ENCODE measurements at regions not wholly inside any gene's neighbourhood (a gene's known extent, or its start where the extent isn't known, plus 50 kb on each side); places are given as distances from the start of the nearest gene placed in this dataset.
A peak's percentile ranks its signal among the peaks of the same experiment; 100 is the strongest.
"Not testable (repeated sequence)": the region's sequence is repeated elsewhere in the genome, so short reads cannot be mapped to it uniquely, and the experiment has no call there.

- DNase-seq (ENCODE audit: low read depth), result no peak
These were observed 143.8 kb downstream of the FGF1 start for GRCh38 chr5:142542078-142542477.

- peak; percentile 78 for DNase-seq (ENCODE audit: low read depth)
These were observed 144.9 kb downstream of the FGF1 start for GRCh38 chr5:142540922-142541422.

GRCh38 chr5:142539154-142539740 lies 146.6 kb downstream of the FGF1 start:
- DNase-seq (ENCODE audit: low read depth), result no peak

GRCh38 chr5:142537938-142538337 lies 148.0 kb downstream of the FGF1 start:
- DNase-seq (ENCODE audit: low read depth), result no peak

GRCh38 chr5:142532781-142533176 lies 153.1 kb downstream of the FGF1 start:
- DNase-seq (ENCODE audit: low read depth), result no peak

GRCh38 chr5:142531977-142532780 lies 153.7 kb downstream of the FGF1 start:
- DNase-seq (ENCODE audit: low read depth), result no peak

GRCh38 chr5:142530904-142531303 lies 155.0 kb downstream of the FGF1 start:
- no peak for DNase-seq (ENCODE audit: low read depth)

GRCh38 chr5:142529626-142530278 lies 156.1 kb downstream of the FGF1 start:
- DNase-seq (ENCODE audit: low read depth), result peak; percentile 70

- DNase-seq (ENCODE audit: low read depth), result no peak
These were observed 158.1 kb downstream of the FGF1 start for GRCh38 chr5:142527664-142528295.

- DNase-seq (ENCODE audit: low read depth), result peak; percentile 48
These were observed 158.7 kb downstream of the FGF1 start for GRCh38 chr5:142527234-142527633.

- DNase-seq (ENCODE audit: low read depth), result no peak
These were observed 162.9 kb downstream of the FGF1 start for GRCh38 chr5:142522983-142523382.

GRCh38 chr5:142521706-142522105 lies 164.2 kb downstream of the FGF1 start:
- DNase-seq (ENCODE audit: low read depth), result peak; percentile 61

- DNase-seq (ENCODE audit: low read depth), result peak; percentile 57
These were observed 165.0 kb downstream of the FGF1 start for GRCh38 chr5:142520885-142521284.

- DNase-seq (ENCODE audit: low read depth), result not testable (repeated sequence)
These were observed 166.0 kb downstream of the FGF1 start for GRCh38 chr5:142519913-142520312.

- no peak for DNase-seq (ENCODE audit: low read depth)
These were observed 168.1 kb downstream of the FGF1 start for GRCh38 chr5:142517840-142518239.

- DNase-seq (ENCODE audit: low read depth), result no peak
These were observed 169.2 kb downstream of the FGF1 start for GRCh38 chr5:142516732-142517131.

- no peak for DNase-seq (ENCODE audit: low read depth)
These were observed 170.9 kb downstream of the FGF1 start for GRCh38 chr5:142515036-142515435.

GRCh38 chr5:142514196-142514595 lies 171.7 kb downstream of the FGF1 start:
- DNase-seq (ENCODE audit: low read depth), result no peak

- DNase-seq (ENCODE audit: low read depth), result peak; percentile 77
These were observed 173.5 kb downstream of the FGF1 start for GRCh38 chr5:142512043-142513042.

- no peak for DNase-seq (ENCODE audit: low read depth)
These were observed 174.5 kb downstream of the FGF1 start for GRCh38 chr5:142511358-142511757.

GRCh38 chr5:142509026-142509425 lies 176.9 kb downstream of the FGF1 start:
- DNase-seq (ENCODE audit: low read depth), result no peak

Data from LHCN-M2 (cell line).